ENCODE measurements at regions not wholly inside any gene's neighbourhood (a gene's known extent, or its start where the extent isn't known, plus 50 kb on each side); places are given as distances from the start of the nearest gene placed in this dataset.

DNA sequence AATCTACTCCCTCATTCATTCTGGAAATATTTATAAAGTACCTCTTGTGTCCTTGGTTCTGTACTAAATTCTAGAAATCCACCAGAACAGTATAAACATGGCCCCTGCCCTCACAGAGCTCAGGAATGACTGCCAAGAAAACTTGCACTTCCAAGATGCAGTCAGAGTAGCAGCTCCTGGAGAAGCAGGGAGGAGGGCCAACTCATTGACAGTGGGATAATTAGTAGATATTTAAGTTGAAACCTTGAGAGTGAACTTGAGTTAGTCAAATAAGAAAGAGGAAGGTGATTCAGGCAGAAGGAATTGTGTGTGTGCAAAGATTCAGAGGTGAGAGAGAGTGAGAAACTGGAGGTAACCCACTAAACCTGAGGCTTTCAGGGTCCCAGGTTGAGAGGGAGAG is 182.2 kb upstream of the INHBA start:
- TF ChIP-seq EZH2 (IDR thresholded peaks at IDR 0.05): no peak
- no peak for TF ChIP-seq SIN3A (IDR thresholded peaks at IDR 0.05; ENCODE audit: low read depth)
